K562 (cell line): ENCODE measurements at regions not wholly inside any gene's neighbourhood (a gene's known extent, or its start where the extent isn't known, plus 50 kb on each side); places are given as distances from the start of the nearest gene placed in this dataset.

Source experiments
- ATAC-seq: fragments of 200-7000 bp; cut with Tn5 transposase; 3 replicates; pipeline ENCODE4 v1.9.1; 2020; ENCODE audit warnings: moderate library complexity
- BruUV-seq: library from RNA; stranded (reverse); fragments of 400-500 nt; replicated peaks from 2 replicates; lab custom pipeline; 2021; lab: Mats Ljungman, UMichigan
- CTCF ChIA-PET: fragments of 300-600 bp; formaldehyde crosslinking; extraction: SDS; loops from one replicate; lab custom pipeline; 2021; ENCODE audit warnings: low intra/inter-chr PET ratio; lab: Yijun Ruan, JAX
- POLR2A ChIA-PET: fragments of 300-600, 350-650 bp; sonication (Branson Sonifier 250); formaldehyde crosslinking; extraction: SDS; loops from one replicate; lab custom pipeline; 2021; ENCODE audit warnings: antibody characterized with exemption, inconsistent platforms; lab: Yijun Ruan, JAX
- DNase-seq, 4 experiments: peaks; one replicate each; pipeline versions ENCODE4 v3.0.0 to v3.0.0-alpha.2; 2011 to 2018; ENCODE audit warnings: low spot score in 3 of 4, mixed read lengths in 3 of 4; ENCODE audit errors: extremely low read depth in 1 of 4
- FAIRE-seq: peaks from 2 replicates; lab custom pipeline; 2011; peaks lifted over from hg19 to GRCh38; lab: Jason Lieb, UNC
- H2AFZ ChIP-seq: 2 replicates; pipeline ENCODE4 v1.6.0; 2011; ENCODE audit warnings: low read depth, low read length, control low read depth, inconsistent platforms
- H3K27ac ChIP-seq: fragments of 200-600 bp; 3 replicates; pipeline ENCODE4 v1.8.0; 2011; ENCODE audit warnings: low read depth, mild to moderate bottlenecking, control low read depth, inconsistent platforms, low read length, moderate library complexity, mixed read lengths; ENCODE audit errors: extremely low read depth
- H3K27me3 ChIP-seq, 2 experiments: fragments of 300-600 bp in 1 of 2; 2 replicates in 1 of 2; 3 replicates in 1 of 2; pipeline versions ENCODE4 v1.6.0 to v1.8.0; 2011; ENCODE audit warnings: inconsistent platforms in 2 of 2, low read length in 2 of 2, mild to moderate bottlenecking in 1 of 2, mixed read lengths in 1 of 2, moderate library complexity in 1 of 2; ENCODE audit not compliant: control insufficient read depth in 2 of 2, insufficient read depth in 2 of 2
- H3K36me3 ChIP-seq: fragments of 300-600 bp; 3 replicates; pipeline ENCODE4 v1.8.0; 2011; ENCODE audit warnings: mild to moderate bottlenecking, low read length, inconsistent platforms; ENCODE audit not compliant: control insufficient read depth, insufficient read depth
- H3K4me1 ChIP-seq, 2 experiments: fragments of 200-600 bp in 1 of 2; replicated peaks in 1 of 2; 2 replicates in 1 of 2; 3 replicates in 1 of 2; pipeline versions ENCODE4 v1.5.1 to v1.8.0; 2011; ENCODE audit warnings: inconsistent platforms in 2 of 2, low read length in 2 of 2, mild to moderate bottlenecking in 1 of 2, mixed read lengths in 1 of 2, moderate library complexity in 1 of 2; ENCODE audit not compliant: control insufficient read depth in 2 of 2, insufficient read depth in 2 of 2
- H3K4me2 ChIP-seq: 2 replicates; pipeline ENCODE4 v1.6.1; 2011; ENCODE audit warnings: low read length, control low read depth, inconsistent platforms, mixed read lengths; ENCODE audit not compliant: insufficient read depth
- H3K4me3 ChIP-seq: fragments of 200-600 bp; sonication (generic), shearing (Covaris generic); 2 replicates; pipeline ENCODE4 v1.5.1; 2016; ENCODE audit warnings: control low read depth, inconsistent platforms
- H3K79me2 ChIP-seq: fragments of 200-600 bp; 3 replicates; pipeline ENCODE4 v1.8.0; 2011; ENCODE audit warnings: low read length, inconsistent platforms; ENCODE audit not compliant: control insufficient read depth, insufficient read depth
- H3K9ac ChIP-seq, 2 experiments: 2 replicates each; pipeline versions ENCODE4 v1.6.0 to v1.6.1; 2011; ENCODE audit warnings: low read depth in 2 of 2, low read length in 2 of 2, control low read depth in 1 of 2, inconsistent platforms in 1 of 2, mild to moderate bottlenecking in 1 of 2, mixed read lengths in 1 of 2; ENCODE audit not compliant: insufficient read depth in 1 of 2
- H3K9me1 ChIP-seq: one replicate; pipeline ENCODE4 v1.6.0; 2011; ENCODE audit warnings: inconsistent platforms, mild to moderate bottlenecking, low read length, moderate library complexity; ENCODE audit not compliant: control insufficient read depth, insufficient read depth
- H3K9me3 ChIP-seq: replicated peaks from 2 replicates; pipeline ENCODE4 v1.5.1; 2011; ENCODE audit warnings: low read depth, low read length, inconsistent platforms; ENCODE audit not compliant: control insufficient read depth, insufficient read depth
- H4K20me1 ChIP-seq: replicated peaks from 2 replicates; pipeline ENCODE4 v1.6.1; 2011; ENCODE audit warnings: low read length, inconsistent platforms, mixed read lengths; ENCODE audit not compliant: control insufficient read depth, insufficient read depth
- ELF1 ChIP-seq: fragments of 200-800 bp; sonication (Bioruptor generic); IDR thresholded peaks from 2 replicates; pipeline ENCODE4 v1.6.1; 2016; ENCODE audit warnings: missing genetic modification characterization, missing compliant biosample characterization
- ELF2 ChIP-seq: fragments of 250-450 bp; sonication (Bioruptor Pico); IDR thresholded peaks from 2 replicates; pipeline ENCODE4 v1.5.0; 2021; ENCODE audit warnings: mild to moderate bottlenecking
- ERF ChIP-seq: fragments of 450-650 bp; formaldehyde crosslinking; IDR thresholded peaks from 2 replicates; pipeline ENCODE4 v1.4.0; 2020; ENCODE audit warnings: mild to moderate bottlenecking, mixed read lengths
- LEF1 ChIP-seq: fragments of 450-650 bp; IDR thresholded peaks from 2 replicates; pipeline ENCODE4 v1.6.1; 2016; ENCODE audit warnings: mild to moderate bottlenecking
- NRF1 ChIP-seq, 2 experiments: fragments of 450-650 bp; IDR thresholded peaks in 1 of 2; conservative IDR thresholded peaks in 1 of 2; 2 replicates each; pipeline ENCODE4 v1.6.1; 2014; ENCODE audit warnings: mild to moderate bottlenecking in 2 of 2
- PTRF ChIP-seq: fragments of 450-650 bp; IDR thresholded peaks from 2 replicates; pipeline ENCODE4 v1.6.1; 2016; ENCODE audit warnings: mild to moderate bottlenecking, missing genetic modification characterization, missing compliant biosample characterization
- RB1 ChIP-seq: fragments of 450-650 bp; IDR thresholded peaks from 2 replicates; pipeline ENCODE4 v1.6.1; 2017; ENCODE audit warnings: low read depth, mild to moderate bottlenecking
- RBM34 ChIP-seq: fragments of 200-400 bp; formaldehyde crosslinking; IDR thresholded peaks from 2 replicates; pipeline ENCODE4 v1.6.1; 2018; ENCODE audit warnings: low read length, borderline replicate concordance; ENCODE audit not compliant: insufficient read depth
- TRIM28 ChIP-seq: fragments of 450-650 bp; IDR thresholded peaks from 2 replicates; pipeline ENCODE4 v1.6.1; 2017
- U2AF2 ChIP-seq: fragments of 200-400 bp; formaldehyde crosslinking; optimal IDR thresholded peaks from 2 replicates; pipeline ENCODE3; 2017; ENCODE audit warnings: low read depth, mild to moderate bottlenecking, low read length
- ZFPM2 ChIP-seq: fragments of 250-450 bp; sonication (Bioruptor Pico); IDR thresholded peaks from 2 replicates; pipeline ENCODE4 v1.5.1; 2022; ENCODE audit warnings: mild to moderate bottlenecking
- ZNF282 ChIP-seq: sonication (generic); formaldehyde crosslinking; IDR thresholded peaks from 2 replicates; pipeline ENCODE4 v1.8.1; 2023; ENCODE audit warnings: missing genetic modification reagents
- ZNF764 ChIP-seq: fragments of 250-450 bp; sonication (Bioruptor Pico); IDR thresholded peaks from 2 replicates; pipeline ENCODE4 v1.4.0; 2020; ENCODE audit warnings: low read depth, mild to moderate bottlenecking, moderate library complexity
- WGBS: fragments of 100-300 bp; shearing (Covaris generic); methylation state at CpG from one replicate; pipeline ENCODE4 v1.1.6; 2016; ENCODE audit warnings: low coverage, mixed read lengths; ENCODE audit not compliant: insufficient coverage; ENCODE audit errors: missing lambda C conversion rate; 5-methylcytosine and 5-hydroxymethylcytosine counted together
- in situ Hi-C: fragments of 300-500 bp; cut with MboI; formaldehyde crosslinking; loops from 4 replicates; pipeline ENCODE4 v1.15.0; 2018; ENCODE audit warnings: inconsistent platforms, mixed read lengths
- intact Hi-C: fragments of 100-400 bp; cut with micrococcal nuclease; formaldehyde crosslinking; loops from 2 replicates; pipeline ENCODE4 v1.14.2; 2022
- TF ChIP-seq, protein P1 (sequence below): fragments of 250-450 bp; sonication (Bioruptor Pico); IDR thresholded peaks from 2 replicates; pipeline ENCODE4 v1.9.0; 2021; ENCODE audit warnings: mild to moderate bottlenecking, inconsistent platforms
- TF ChIP-seq, protein P2 (sequence below): fragments of 150-350 bp; IDR thresholded peaks from 2 replicates; pipeline ENCODE4 v1.6.1; 2014; ENCODE audit warnings: low read depth, mild to moderate bottlenecking, low read length, borderline replicate concordance

DNA sequence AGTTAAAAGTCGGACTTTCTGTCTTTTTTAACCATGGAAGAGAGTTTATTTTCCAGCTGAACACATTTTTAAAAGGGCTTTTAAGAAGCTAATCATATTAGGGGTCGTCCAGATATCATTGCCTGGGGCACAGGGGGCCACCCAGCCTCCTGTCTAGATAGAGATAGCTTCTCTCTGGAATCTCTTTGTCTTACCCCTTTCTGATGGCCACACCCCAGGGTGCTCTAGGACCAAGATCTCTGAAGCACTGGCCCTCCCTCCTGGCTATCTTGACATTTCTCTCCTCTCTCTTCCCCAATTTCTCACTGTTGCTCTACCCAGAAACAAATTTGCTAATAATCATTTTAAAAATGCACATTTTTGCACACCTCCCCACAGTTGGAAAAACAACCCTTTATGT lies 204.4 kb downstream of the NXNL2 start:
- Histone ChIP-seq H4K20me1 (no peaks in the 10 kb centered on the region), H3K79me2 (no peaks in the 10 kb centered on the region), H3K4me1 (no peaks in the 10 kb centered on the region; a peak in 1 of 5 replicates), H3K4me2 (no peak overlapping the region), H3K27ac (no peak overlapping the region), H3K9me3 (no peaks in the 10 kb centered on the region), H3K4me3 (no peak overlapping the region), H3K36me3 (no peaks in the 10 kb centered on the region), H3K27me3 (peaks cover 2 to 5% of the 10 kb centered on the region in 2 experiments; a peak in 2 of 5 replicates), H3K9ac (no peak overlapping the region), H3K9me1 (no peaks in the 10 kb centered on the region), H2AFZ (no peak overlapping the region)
- DNase-seq = no peak
- WGBS = 0% methylated on average over 2 of the region's 2 CpGs
- in situ Hi-C loops = no loop called here
- ChIA-PET POLR2A (no interaction called here), CTCF (no interaction called here)
- ATAC-seq = no peak
- no peak for FAIRE-seq
- no TSS peak for BruUV-seq
- no peak for TF ChIP-seq LEF1
- TF ChIP-seq ERF (CRISPR knock-in tag) = no peak
- no peak for TF ChIP-seq ELF2 (CRISPR knock-in tag)
- no peak for TF ChIP-seq RBM34
- no peak for TF ChIP-seq ZNF764
- TF ChIP-seq ZFPM2 (CRISPR knock-in tag) = no peak
- no peak for TF ChIP-seq ZNF282 (CRISPR knock-in tag)
- no peak for TF ChIP-seq PTRF (tag)
- no peak for TF ChIP-seq RB1
- TF ChIP-seq, protein P1, sequence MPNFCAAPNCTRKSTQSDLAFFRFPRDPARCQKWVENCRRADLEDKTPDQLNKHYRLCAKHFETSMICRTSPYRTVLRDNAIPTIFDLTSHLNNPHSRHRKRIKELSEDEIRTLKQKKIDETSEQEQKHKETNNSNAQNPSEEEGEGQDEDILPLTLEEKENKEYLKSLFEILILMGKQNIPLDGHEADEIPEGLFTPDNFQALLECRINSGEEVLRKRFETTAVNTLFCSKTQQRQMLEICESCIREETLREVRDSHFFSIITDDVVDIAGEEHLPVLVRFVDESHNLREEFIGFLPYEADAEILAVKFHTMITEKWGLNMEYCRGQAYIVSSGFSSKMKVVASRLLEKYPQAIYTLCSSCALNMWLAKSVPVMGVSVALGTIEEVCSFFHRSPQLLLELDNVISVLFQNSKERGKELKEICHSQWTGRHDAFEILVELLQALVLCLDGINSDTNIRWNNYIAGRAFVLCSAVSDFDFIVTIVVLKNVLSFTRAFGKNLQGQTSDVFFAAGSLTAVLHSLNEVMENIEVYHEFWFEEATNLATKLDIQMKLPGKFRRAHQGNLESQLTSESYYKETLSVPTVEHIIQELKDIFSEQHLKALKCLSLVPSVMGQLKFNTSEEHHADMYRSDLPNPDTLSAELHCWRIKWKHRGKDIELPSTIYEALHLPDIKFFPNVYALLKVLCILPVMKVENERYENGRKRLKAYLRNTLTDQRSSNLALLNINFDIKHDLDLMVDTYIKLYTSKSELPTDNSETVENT (CRISPR knock-in tag) = no peak
- TF ChIP-seq TRIM28 = no peak
- no peak for TF ChIP-seq NRF1 (conservative IDR thresholded peaks at IDR 0.05 in 1 of 2, IDR thresholded peaks at IDR 0.05 in 1 of 2)
- TF ChIP-seq ELF1 (tag) = no peak
- TF ChIP-seq, protein P2, sequence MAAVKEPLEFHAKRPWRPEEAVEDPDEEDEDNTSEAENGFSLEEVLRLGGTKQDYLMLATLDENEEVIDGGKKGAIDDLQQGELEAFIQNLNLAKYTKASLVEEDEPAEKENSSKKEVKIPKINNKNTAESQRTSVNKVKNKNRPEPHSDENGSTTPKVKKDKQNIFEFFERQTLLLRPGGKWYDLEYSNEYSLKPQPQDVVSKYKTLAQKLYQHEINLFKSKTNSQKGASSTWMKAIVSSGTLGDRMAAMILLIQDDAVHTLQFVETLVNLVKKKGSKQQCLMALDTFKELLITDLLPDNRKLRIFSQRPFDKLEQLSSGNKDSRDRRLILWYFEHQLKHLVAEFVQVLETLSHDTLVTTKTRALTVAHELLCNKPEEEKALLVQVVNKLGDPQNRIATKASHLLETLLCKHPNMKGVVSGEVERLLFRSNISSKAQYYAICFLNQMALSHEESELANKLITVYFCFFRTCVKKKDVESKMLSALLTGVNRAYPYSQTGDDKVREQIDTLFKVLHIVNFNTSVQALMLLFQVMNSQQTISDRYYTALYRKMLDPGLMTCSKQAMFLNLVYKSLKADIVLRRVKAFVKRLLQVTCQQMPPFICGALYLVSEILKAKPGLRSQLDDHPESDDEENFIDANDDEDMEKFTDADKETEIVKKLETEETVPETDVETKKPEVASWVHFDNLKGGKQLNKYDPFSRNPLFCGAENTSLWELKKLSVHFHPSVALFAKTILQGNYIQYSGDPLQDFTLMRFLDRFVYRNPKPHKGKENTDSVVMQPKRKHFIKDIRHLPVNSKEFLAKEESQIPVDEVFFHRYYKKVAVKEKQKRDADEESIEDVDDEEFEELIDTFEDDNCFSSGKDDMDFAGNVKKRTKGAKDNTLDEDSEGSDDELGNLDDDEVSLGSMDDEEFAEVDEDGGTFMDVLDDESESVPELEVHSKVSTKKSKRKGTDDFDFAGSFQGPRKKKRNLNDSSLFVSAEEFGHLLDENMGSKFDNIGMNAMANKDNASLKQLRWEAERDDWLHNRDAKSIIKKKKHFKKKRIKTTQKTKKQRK = no peak
- TF ChIP-seq U2AF2 = no peak
- intact Hi-C loops = no loop called here
